ENCODE measurements at regions not wholly inside any gene's neighbourhood (a gene's known extent, or its start where the extent isn't known, plus 50 kb on each side); places are given as distances from the start of the nearest gene placed in this dataset.
A peak's percentile ranks its signal among the peaks of the same experiment; 100 is the strongest.

- no peaks in the 10 kb centered on the region for H3K27me3 ChIP-seq (ENCODE audit: insufficient read depth, low read length)
- no peaks in the 10 kb centered on the region for H3K4me1 Mint-ChIP-seq
- no peaks in the 10 kb centered on the region for H3K36me3 ChIP-seq (ENCODE audit: insufficient read depth, low read length)
- H3K27ac ChIP-seq (ENCODE audit: low read depth, low read length): no peak overlapping the region
- H3K4me3 Mint-ChIP-seq: peak overlapping the region in 1 of 8 donors; percentile 1
- H3K27ac Mint-ChIP-seq: no peak overlapping the region
- intact Hi-C loops (cut with micrococcal nuclease): no loop called here
- ChIA-PET POLR2A (ENCODE audit: partially characterized antibody) (no interaction called here), CTCF (ENCODE audit: partially characterized antibody) (no interaction called here)
- peaks cover 0 to 2% of the 10 kb centered on the region in 2 donors for H3K27me3 Mint-ChIP-seq
- H3K9me3 ChIP-seq (ENCODE audit: control insufficient read depth in 1 of 2, low read length in 2 of 2): no peaks in the 10 kb centered on the region
- no peaks in the 10 kb centered on the region for H3K36me3 Mint-ChIP-seq
- no peak overlapping the region for H3K4me3 ChIP-seq (ENCODE audit: low read length in 2 of 2)
- peaks cover 0 to 2% (median 0%) of the 10 kb centered on the region in 8 donors for H3K9me3 Mint-ChIP-seq
- no peaks in the 10 kb centered on the region for H3K4me1 ChIP-seq (ENCODE audit: insufficient read depth, low read length)
- no peak for DNase-seq
Observed at GRCh38 chr18:11283479-11284161, 134.3 kb upstream of the PIEZO2 start.

- ChIA-PET POLR2A (ENCODE audit: partially characterized antibody) (no interaction called here), CTCF (ENCODE audit: partially characterized antibody) (no interaction called here)
- Histone ChIP-seq H3K4me1 (ENCODE audit: insufficient read depth, low read length) (no peaks in the 10 kb centered on the region), H3K4me3 (ENCODE audit: low read length in 2 of 2) (no peak overlapping the region), H3K36me3 (ENCODE audit: insufficient read depth, low read length) (no peaks in the 10 kb centered on the region), H3K9me3 (ENCODE audit: control insufficient read depth in 1 of 2, low read length in 2 of 2) (no peaks in the 10 kb centered on the region), H3K27me3 (ENCODE audit: insufficient read depth, low read length) (no peaks in the 10 kb centered on the region), H3K27ac (ENCODE audit: low read depth, low read length) (no peak overlapping the region)
- H3K9me3 Mint-ChIP-seq: no peaks in the 10 kb centered on the region
- H3K36me3 Mint-ChIP-seq: no peaks in the 10 kb centered on the region
- no peak overlapping the region for H3K27ac Mint-ChIP-seq
- H3K4me3 Mint-ChIP-seq: no peak overlapping the region
- H3K4me1 Mint-ChIP-seq: no peaks in the 10 kb centered on the region
- H3K27me3 Mint-ChIP-seq: no peaks in the 10 kb centered on the region
- no peak for DNase-seq
- intact Hi-C loops (cut with micrococcal nuclease): no loop called here
Observed at GRCh38 chr18:11279461-11279860, 130.1 kb upstream of the PIEZO2 start.

DNA sequence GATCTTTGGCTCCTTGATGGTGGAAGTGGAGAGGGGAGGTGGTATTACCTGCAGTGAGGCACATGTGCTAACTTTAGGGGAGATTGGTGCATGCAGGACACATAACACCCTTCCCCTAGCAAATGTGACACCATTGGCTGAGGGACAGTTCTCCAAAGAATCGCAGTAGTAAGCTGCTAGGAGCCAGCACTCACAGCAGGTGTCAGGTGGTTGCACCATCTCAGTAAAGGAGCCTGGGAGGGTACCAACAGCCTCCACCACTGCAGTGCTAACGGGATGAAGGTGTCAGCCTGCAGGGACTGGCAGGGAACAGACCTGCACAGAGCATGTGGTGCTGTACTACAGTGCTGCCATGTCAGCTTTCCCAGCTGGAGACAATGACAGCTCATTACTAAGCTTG, 127.3 kb upstream of the PIEZO2 start:
- H3K4me1 ChIP-seq (ENCODE audit: insufficient read depth, low read length): no peaks in the 10 kb centered on the region
- no peak for DNase-seq
- ChIA-PET CTCF (ENCODE audit: partially characterized antibody) (no interaction called here), POLR2A (ENCODE audit: partially characterized antibody) (no interaction called here)
- no peak overlapping the region for H3K27ac ChIP-seq (ENCODE audit: low read depth, low read length)
- Mint-ChIP-seq H3K4me3 (no peak overlapping the region), H3K27me3 (no peaks in the 10 kb centered on the region), H3K9me3 (no peaks in the 10 kb centered on the region), H3K27ac (no peak overlapping the region), H3K36me3 (no peaks in the 10 kb centered on the region), H3K4me1 (peaks cover 0 to 2% (median 0%) of the 10 kb centered on the region in 4 donors)
- H3K4me3 ChIP-seq (ENCODE audit: low read length in 2 of 2): no peak overlapping the region
- no peaks in the 10 kb centered on the region for H3K9me3 ChIP-seq (ENCODE audit: control insufficient read depth in 1 of 2, low read length in 2 of 2)
- H3K27me3 ChIP-seq (ENCODE audit: insufficient read depth, low read length): no peaks in the 10 kb centered on the region
- intact Hi-C loops (cut with micrococcal nuclease): no loop called here
- no peaks in the 10 kb centered on the region for H3K36me3 ChIP-seq (ENCODE audit: insufficient read depth, low read length)

DNA sequence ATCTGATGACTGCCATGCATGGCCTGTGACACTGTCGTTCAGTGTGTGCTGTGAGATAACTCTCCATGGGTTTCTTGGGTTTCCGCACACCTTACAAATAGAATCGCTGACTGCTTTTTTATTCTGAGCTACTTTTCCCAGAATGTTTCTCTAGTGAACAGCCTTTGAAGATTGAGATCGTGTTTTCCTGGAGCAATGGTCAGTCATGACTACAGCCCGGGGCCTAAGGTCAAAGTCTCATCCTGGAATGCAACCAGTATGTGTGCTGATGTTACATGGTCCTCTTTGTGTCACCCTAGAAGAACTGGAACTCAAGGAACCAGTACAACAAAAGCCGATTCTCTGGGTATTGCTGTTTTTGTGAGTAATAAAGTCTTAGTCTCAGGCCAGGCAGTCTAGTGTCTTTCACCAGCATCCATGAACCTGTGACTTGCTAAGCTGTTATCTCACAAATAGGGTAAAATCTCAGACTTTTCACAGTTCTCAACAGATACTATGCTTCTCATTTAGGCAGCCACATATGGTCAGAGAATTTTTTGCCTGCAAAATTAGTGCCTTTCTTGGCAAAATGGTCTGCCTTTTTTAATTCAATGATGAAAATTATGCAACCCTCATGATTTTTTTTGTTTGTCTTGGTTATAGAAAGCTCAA, 124.9 kb upstream of the PIEZO2 start:
- no peaks in the 10 kb centered on the region for H3K27me3 Mint-ChIP-seq

DNA sequence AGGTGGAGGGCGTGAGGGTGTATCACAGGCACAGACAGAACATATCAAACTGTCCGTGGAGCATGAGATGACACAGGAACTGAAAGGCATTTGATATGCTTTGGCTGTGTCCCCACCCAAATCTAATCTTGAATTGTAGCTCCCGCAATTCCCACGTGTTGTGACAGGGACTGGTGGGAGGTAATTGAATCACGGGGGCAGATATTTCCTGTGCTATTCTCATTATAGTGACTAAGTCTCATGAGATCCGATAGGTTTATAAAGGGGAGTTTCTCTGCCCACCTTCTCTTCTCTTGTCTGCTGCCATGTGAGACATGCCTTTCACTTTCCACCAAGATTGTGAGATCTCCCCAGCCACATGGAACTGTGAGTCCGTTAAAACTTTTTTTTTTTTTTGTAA, 123.1 kb upstream of the PIEZO2 start:
- Histone ChIP-seq H3K27ac (ENCODE audit: low read depth, low read length) (no peak overlapping the region), H3K4me3 (ENCODE audit: low read length in 2 of 2) (no peak overlapping the region), H3K9me3 (ENCODE audit: control insufficient read depth in 1 of 2, low read length in 2 of 2) (no peaks in the 10 kb centered on the region), H3K4me1 (ENCODE audit: insufficient read depth, low read length) (no peaks in the 10 kb centered on the region), H3K36me3 (ENCODE audit: insufficient read depth, low read length) (no peaks in the 10 kb centered on the region), H3K27me3 (ENCODE audit: insufficient read depth, low read length) (no peaks in the 10 kb centered on the region)
- Mint-ChIP-seq H3K4me1 (peaks cover 0 to 3% (median 0%) of the 10 kb centered on the region in 4 donors), H3K36me3 (no peaks in the 10 kb centered on the region), H3K27ac (no peak overlapping the region), H3K4me3 (no peak overlapping the region), H3K9me3 (peaks cover 0 to 2% (median 0%) of the 10 kb centered on the region in 8 donors), H3K27me3 (peaks cover 0 to 1% of the 10 kb centered on the region in 2 donors)
- ChIA-PET POLR2A (ENCODE audit: partially characterized antibody) (no interaction called here), CTCF (ENCODE audit: partially characterized antibody) (no interaction called here)
- no peak for DNase-seq
- intact Hi-C loops (cut with micrococcal nuclease): no loop called here

More for the DNA sequence above, 124.9 kb upstream of the PIEZO2 start:
- no peak for DNase-seq
- H3K27ac Mint-ChIP-seq: no peak overlapping the region
- Histone ChIP-seq H3K9me3 (ENCODE audit: control insufficient read depth in 1 of 2, low read length in 2 of 2) (no peaks in the 10 kb centered on the region), H3K4me1 (ENCODE audit: insufficient read depth, low read length) (no peaks in the 10 kb centered on the region), H3K27me3 (ENCODE audit: insufficient read depth, low read length) (no peaks in the 10 kb centered on the region), H3K27ac (ENCODE audit: low read depth, low read length) (no peak overlapping the region), H3K36me3 (ENCODE audit: insufficient read depth, low read length) (no peaks in the 10 kb centered on the region), H3K4me3 (ENCODE audit: low read length in 2 of 2) (no peak overlapping the region)
- ChIA-PET CTCF (ENCODE audit: partially characterized antibody) (no interaction called here), POLR2A (ENCODE audit: partially characterized antibody) (no interaction called here)
- H3K9me3 Mint-ChIP-seq: no peaks in the 10 kb centered on the region
- H3K4me3 Mint-ChIP-seq: no peak overlapping the region
- H3K4me1 Mint-ChIP-seq: peaks cover 0 to 3% (median 0%) of the 10 kb centered on the region in 4 donors
- intact Hi-C loops (cut with micrococcal nuclease): no loop called here
- H3K36me3 Mint-ChIP-seq: no peaks in the 10 kb centered on the region

DNA sequence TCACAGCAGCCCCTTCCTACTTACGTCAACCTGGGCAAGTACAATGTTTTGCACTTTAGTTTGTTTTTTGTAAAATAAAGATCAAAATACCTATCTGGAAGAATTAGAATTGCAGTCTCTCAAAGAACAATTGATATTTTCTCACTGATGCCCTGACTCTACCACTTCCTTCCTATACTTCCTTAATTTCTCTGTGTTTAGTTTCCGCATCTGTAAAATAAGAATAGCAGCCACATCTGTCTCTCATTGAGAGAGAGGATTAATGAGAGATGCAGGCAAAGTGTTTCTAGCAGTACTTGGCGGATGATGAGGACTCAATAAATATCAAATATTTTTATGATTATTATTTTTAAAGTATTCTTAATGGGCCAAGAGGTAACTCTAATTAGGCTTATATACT, 122.6 kb upstream of the PIEZO2 start:
- ChIA-PET POLR2A (ENCODE audit: partially characterized antibody) (no interaction called here), CTCF (ENCODE audit: partially characterized antibody) (no interaction called here)
- no peaks in the 10 kb centered on the region for H3K27me3 ChIP-seq (ENCODE audit: insufficient read depth, low read length)
- Mint-ChIP-seq H3K27ac (no peak overlapping the region), H3K4me3 (no peak overlapping the region), H3K27me3 (peaks cover 2 to 4% of the 10 kb centered on the region in 2 donors), H3K4me1 (peaks cover 0 to 3% (median 0%) of the 10 kb centered on the region in 4 donors), H3K36me3 (no peaks in the 10 kb centered on the region), H3K9me3 (peaks cover 0 to 4% (median under 1%) of the 10 kb centered on the region in 8 donors)
- intact Hi-C loops (cut with micrococcal nuclease): no loop called here
- no peak for DNase-seq
- H3K9me3 ChIP-seq (ENCODE audit: control insufficient read depth in 1 of 2, low read length in 2 of 2): no peaks in the 10 kb centered on the region
- H3K36me3 ChIP-seq (ENCODE audit: insufficient read depth, low read length): no peaks in the 10 kb centered on the region
- no peaks in the 10 kb centered on the region for H3K4me1 ChIP-seq (ENCODE audit: insufficient read depth, low read length)
- no peak overlapping the region for H3K4me3 ChIP-seq (ENCODE audit: low read length in 2 of 2)
- H3K27ac ChIP-seq (ENCODE audit: low read depth, low read length): no peak overlapping the region

DNA sequence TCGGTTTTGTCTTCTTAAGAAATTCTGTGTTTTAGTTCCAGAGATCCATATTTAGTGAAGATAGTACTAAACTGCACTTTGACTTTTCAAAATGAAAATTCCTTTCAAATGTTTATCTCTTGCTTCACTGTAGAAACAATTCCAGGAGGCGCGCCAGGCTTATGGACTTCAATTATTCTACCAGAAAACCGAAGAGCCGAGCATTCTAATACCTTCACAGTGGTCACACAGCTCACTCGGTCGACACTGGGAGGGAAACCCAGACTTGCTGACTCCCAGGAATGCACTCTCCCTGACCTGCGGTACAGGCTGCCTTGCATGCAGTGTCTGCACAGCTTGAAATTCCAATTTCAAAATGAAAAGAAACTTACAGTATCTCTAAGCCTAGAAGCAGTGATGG, 119.9 kb upstream of the PIEZO2 start:
- H3K9me3 Mint-ChIP-seq: peaks cover 2 to 17% (median 7%) of the 10 kb centered on the region in 8 donors

More for the DNA sequence above, 119.9 kb upstream of the PIEZO2 start:
- no peak for DNase-seq
- no peak overlapping the region for H3K4me3 Mint-ChIP-seq
- Histone ChIP-seq H3K9me3 (ENCODE audit: control insufficient read depth in 1 of 2, low read length in 2 of 2) (no peaks in the 10 kb centered on the region), H3K4me3 (ENCODE audit: low read length in 2 of 2) (no peak overlapping the region), H3K36me3 (ENCODE audit: insufficient read depth, low read length) (no peaks in the 10 kb centered on the region), H3K4me1 (ENCODE audit: insufficient read depth, low read length) (no peaks in the 10 kb centered on the region), H3K27me3 (ENCODE audit: insufficient read depth, low read length) (no peaks in the 10 kb centered on the region), H3K27ac (ENCODE audit: low read depth, low read length) (no peak overlapping the region)
- no peaks in the 10 kb centered on the region for H3K36me3 Mint-ChIP-seq
- intact Hi-C loops (cut with micrococcal nuclease): no loop called here
- peaks cover 2 to 7% of the 10 kb centered on the region in 2 donors for H3K27me3 Mint-ChIP-seq
- no peak overlapping the region for H3K27ac Mint-ChIP-seq
- peaks cover 0 to 3% (median 0%) of the 10 kb centered on the region in 4 donors for H3K4me1 Mint-ChIP-seq
- CTCF ChIA-PET (ENCODE audit: partially characterized antibody): no interaction called here
- POLR2A ChIA-PET (ENCODE audit: partially characterized antibody): no interaction called here

Measured in CD4-positive, alpha-beta memory T cell (primary cell).